ENCODE measurements at regions not wholly inside any gene's neighbourhood (a gene's known extent, or its start where the extent isn't known, plus 50 kb on each side); places are given as distances from the start of the nearest gene placed in this dataset.

- no peak overlapping the region for H3K4me3 ChIP-seq (ENCODE audit: low read length in 2 of 2)
- H3K36me3 ChIP-seq (ENCODE audit: control insufficient read depth in 2 of 2, insufficient read depth in 2 of 2, low read length in 2 of 2) = no peaks in the 10 kb centered on the region
- no peak overlapping the region for H3K9ac ChIP-seq (ENCODE audit: low read depth in 1 of 2, low read length in 2 of 2)
- no peak overlapping the region for H3K27ac ChIP-seq (ENCODE audit: low read depth in 2 of 2, low read length in 2 of 2)
- no peaks in the 10 kb centered on the region for H3K4me1 ChIP-seq (ENCODE audit: control insufficient read depth in 2 of 2, insufficient read depth in 2 of 2, low read length in 2 of 2)
- H3K27me3 ChIP-seq (ENCODE audit: control insufficient read depth in 2 of 2, insufficient read depth in 2 of 2, low read length in 2 of 2) = no peaks in the 10 kb centered on the region
- H3K9me3 ChIP-seq (ENCODE audit: control insufficient read depth in 2 of 2, low read length in 2 of 2) = no peaks in the 10 kb centered on the region
Measured at GRCh38 chr5:18900644-18901043, 1087.4 kb downstream of the CDH18 start.

- Histone ChIP-seq H3K4me3 (ENCODE audit: low read length in 2 of 2) (no peak overlapping the region), H3K36me3 (ENCODE audit: control insufficient read depth in 2 of 2, insufficient read depth in 2 of 2, low read length in 2 of 2) (no peaks in the 10 kb centered on the region), H3K9ac (ENCODE audit: low read depth in 1 of 2, low read length in 2 of 2) (no peak overlapping the region), H3K9me3 (ENCODE audit: control insufficient read depth in 2 of 2, low read length in 2 of 2) (no peaks in the 10 kb centered on the region), H3K4me1 (ENCODE audit: control insufficient read depth in 2 of 2, insufficient read depth in 2 of 2, low read length in 2 of 2) (no peaks in the 10 kb centered on the region), H3K27me3 (ENCODE audit: control insufficient read depth in 2 of 2, insufficient read depth in 2 of 2, low read length in 2 of 2) (no peaks in the 10 kb centered on the region), H3K27ac (ENCODE audit: low read depth in 2 of 2, low read length in 2 of 2) (no peak overlapping the region)
Measured at GRCh38 chr5:18920966-18921365, 1067.0 kb downstream of the CDH18 start.

- Histone ChIP-seq H3K4me1 (ENCODE audit: control insufficient read depth in 2 of 2, insufficient read depth in 2 of 2, low read length in 2 of 2) (no peaks in the 10 kb centered on the region), H3K27me3 (ENCODE audit: control insufficient read depth in 2 of 2, insufficient read depth in 2 of 2, low read length in 2 of 2) (no peaks in the 10 kb centered on the region), H3K9me3 (ENCODE audit: control insufficient read depth in 2 of 2, low read length in 2 of 2) (no peaks in the 10 kb centered on the region), H3K9ac (ENCODE audit: low read depth in 1 of 2, low read length in 2 of 2) (no peak overlapping the region), H3K4me3 (ENCODE audit: low read length in 2 of 2) (no peak overlapping the region), H3K36me3 (ENCODE audit: control insufficient read depth in 2 of 2, insufficient read depth in 2 of 2, low read length in 2 of 2) (no peaks in the 10 kb centered on the region), H3K27ac (ENCODE audit: low read depth in 2 of 2, low read length in 2 of 2) (no peak overlapping the region)
Measured at GRCh38 chr5:18932081-18932480, 1055.9 kb downstream of the CDH18 start.

GRCh38 chr5:18944771-18945170, 1043.2 kb downstream of the CDH18 start:
- Histone ChIP-seq H3K4me1 (ENCODE audit: control insufficient read depth in 2 of 2, insufficient read depth in 2 of 2, low read length in 2 of 2) (no peaks in the 10 kb centered on the region), H3K4me3 (ENCODE audit: low read length in 2 of 2) (no peak overlapping the region)

GRCh38 chr5:18954239-18954638, 1033.8 kb downstream of the CDH18 start:
- Histone ChIP-seq H3K4me1 (ENCODE audit: control insufficient read depth in 2 of 2, insufficient read depth in 2 of 2, low read length in 2 of 2) (no peaks in the 10 kb centered on the region), H3K9me3 (ENCODE audit: control insufficient read depth in 2 of 2, low read length in 2 of 2) (no peaks in the 10 kb centered on the region), H3K27ac (ENCODE audit: low read depth in 2 of 2, low read length in 2 of 2) (no peak overlapping the region), H3K9ac (ENCODE audit: low read depth in 1 of 2, low read length in 2 of 2) (no peak overlapping the region), H3K4me3 (ENCODE audit: low read length in 2 of 2) (no peak overlapping the region), H3K27me3 (ENCODE audit: control insufficient read depth in 2 of 2, insufficient read depth in 2 of 2, low read length in 2 of 2) (no peaks in the 10 kb centered on the region), H3K36me3 (ENCODE audit: control insufficient read depth in 2 of 2, insufficient read depth in 2 of 2, low read length in 2 of 2) (no peaks in the 10 kb centered on the region)

More at GRCh38 chr5:18944771-18945170, 1043.2 kb downstream of the CDH18 start:
- Histone ChIP-seq H3K9ac (ENCODE audit: low read depth in 1 of 2, low read length in 2 of 2) (no peak overlapping the region), H3K9me3 (ENCODE audit: control insufficient read depth in 2 of 2, low read length in 2 of 2) (peaks cover 3 to 5% of the 10 kb centered on the region in 2 donors), H3K27ac (ENCODE audit: low read depth in 2 of 2, low read length in 2 of 2) (no peak overlapping the region), H3K27me3 (ENCODE audit: control insufficient read depth in 2 of 2, insufficient read depth in 2 of 2, low read length in 2 of 2) (no peaks in the 10 kb centered on the region), H3K36me3 (ENCODE audit: control insufficient read depth in 2 of 2, insufficient read depth in 2 of 2, low read length in 2 of 2) (no peaks in the 10 kb centered on the region)

GRCh38 chr5:18959535-18959934, 1028.5 kb downstream of the CDH18 start:
- Histone ChIP-seq H3K4me3 (ENCODE audit: low read length in 2 of 2) (no peak overlapping the region), H3K27ac (ENCODE audit: low read depth in 2 of 2, low read length in 2 of 2) (no peak overlapping the region), H3K4me1 (ENCODE audit: control insufficient read depth in 2 of 2, insufficient read depth in 2 of 2, low read length in 2 of 2) (no peaks in the 10 kb centered on the region), H3K9me3 (ENCODE audit: control insufficient read depth in 2 of 2, low read length in 2 of 2) (no peaks in the 10 kb centered on the region), H3K9ac (ENCODE audit: low read depth in 1 of 2, low read length in 2 of 2) (no peak overlapping the region), H3K36me3 (ENCODE audit: control insufficient read depth in 2 of 2, insufficient read depth in 2 of 2, low read length in 2 of 2) (no peaks in the 10 kb centered on the region), H3K27me3 (ENCODE audit: control insufficient read depth in 2 of 2, insufficient read depth in 2 of 2, low read length in 2 of 2) (no peaks in the 10 kb centered on the region)

- no peaks in the 10 kb centered on the region for H3K36me3 ChIP-seq (ENCODE audit: control insufficient read depth in 2 of 2, insufficient read depth in 2 of 2, low read length in 2 of 2)
- H3K9me3 ChIP-seq (ENCODE audit: control insufficient read depth in 2 of 2, low read length in 2 of 2) = no peaks in the 10 kb centered on the region
- H3K27ac ChIP-seq (ENCODE audit: low read depth in 2 of 2, low read length in 2 of 2) = no peak overlapping the region
- H3K4me1 ChIP-seq (ENCODE audit: control insufficient read depth in 2 of 2, insufficient read depth in 2 of 2, low read length in 2 of 2) = no peaks in the 10 kb centered on the region
- no peak overlapping the region for H3K9ac ChIP-seq (ENCODE audit: low read depth in 1 of 2, low read length in 2 of 2)
- no peak overlapping the region for H3K4me3 ChIP-seq (ENCODE audit: low read length in 2 of 2)
- H3K27me3 ChIP-seq (ENCODE audit: control insufficient read depth in 2 of 2, insufficient read depth in 2 of 2, low read length in 2 of 2) = no peaks in the 10 kb centered on the region
Measured at GRCh38 chr5:18961234-18961633, 1026.8 kb downstream of the CDH18 start.

- Histone ChIP-seq H3K4me1 (ENCODE audit: control insufficient read depth in 2 of 2, insufficient read depth in 2 of 2, low read length in 2 of 2) (no peaks in the 10 kb centered on the region), H3K27ac (ENCODE audit: low read depth in 2 of 2, low read length in 2 of 2) (no peak overlapping the region), H3K27me3 (ENCODE audit: control insufficient read depth in 2 of 2, insufficient read depth in 2 of 2, low read length in 2 of 2) (no peaks in the 10 kb centered on the region), H3K9ac (ENCODE audit: low read depth in 1 of 2, low read length in 2 of 2) (no peak overlapping the region), H3K36me3 (ENCODE audit: control insufficient read depth in 2 of 2, insufficient read depth in 2 of 2, low read length in 2 of 2) (no peaks in the 10 kb centered on the region), H3K9me3 (ENCODE audit: control insufficient read depth in 2 of 2, low read length in 2 of 2) (peaks cover 0 to 3% of the 10 kb centered on the region in 2 donors), H3K4me3 (ENCODE audit: low read length in 2 of 2) (no peak overlapping the region)
Measured at GRCh38 chr5:18965893-18966292, 1022.1 kb downstream of the CDH18 start.

- Histone ChIP-seq H3K27ac (ENCODE audit: low read depth in 2 of 2, low read length in 2 of 2) (no peak overlapping the region), H3K27me3 (ENCODE audit: control insufficient read depth in 2 of 2, insufficient read depth in 2 of 2, low read length in 2 of 2) (no peaks in the 10 kb centered on the region), H3K4me3 (ENCODE audit: low read length in 2 of 2) (no peak overlapping the region), H3K4me1 (ENCODE audit: control insufficient read depth in 2 of 2, insufficient read depth in 2 of 2, low read length in 2 of 2) (no peaks in the 10 kb centered on the region), H3K9me3 (ENCODE audit: control insufficient read depth in 2 of 2, low read length in 2 of 2) (peaks cover 0 to 3% of the 10 kb centered on the region in 2 donors), H3K36me3 (ENCODE audit: control insufficient read depth in 2 of 2, insufficient read depth in 2 of 2, low read length in 2 of 2) (no peaks in the 10 kb centered on the region), H3K9ac (ENCODE audit: low read depth in 1 of 2, low read length in 2 of 2) (no peak overlapping the region)
Measured at GRCh38 chr5:18967637-18968036, 1020.4 kb downstream of the CDH18 start.

- Histone ChIP-seq H3K27me3 (ENCODE audit: control insufficient read depth in 2 of 2, insufficient read depth in 2 of 2, low read length in 2 of 2) (no peaks in the 10 kb centered on the region), H3K9me3 (ENCODE audit: control insufficient read depth in 2 of 2, low read length in 2 of 2) (peaks cover 0 to 3% of the 10 kb centered on the region in 2 donors), H3K4me1 (ENCODE audit: control insufficient read depth in 2 of 2, insufficient read depth in 2 of 2, low read length in 2 of 2) (no peaks in the 10 kb centered on the region), H3K4me3 (ENCODE audit: low read length in 2 of 2) (no peak overlapping the region), H3K9ac (ENCODE audit: low read depth in 1 of 2, low read length in 2 of 2) (no peak overlapping the region), H3K36me3 (ENCODE audit: control insufficient read depth in 2 of 2, insufficient read depth in 2 of 2, low read length in 2 of 2) (no peaks in the 10 kb centered on the region), H3K27ac (ENCODE audit: low read depth in 2 of 2, low read length in 2 of 2) (no peak overlapping the region)
Measured at GRCh38 chr5:18968966-18969365, 1019.0 kb downstream of the CDH18 start.

- Histone ChIP-seq H3K27ac (ENCODE audit: low read depth in 2 of 2, low read length in 2 of 2) (no peak overlapping the region), H3K9ac (ENCODE audit: low read depth in 1 of 2, low read length in 2 of 2) (no peak overlapping the region), H3K36me3 (ENCODE audit: control insufficient read depth in 2 of 2, insufficient read depth in 2 of 2, low read length in 2 of 2) (no peaks in the 10 kb centered on the region), H3K27me3 (ENCODE audit: control insufficient read depth in 2 of 2, insufficient read depth in 2 of 2, low read length in 2 of 2) (no peaks in the 10 kb centered on the region), H3K4me3 (ENCODE audit: low read length in 2 of 2) (no peak overlapping the region), H3K9me3 (ENCODE audit: control insufficient read depth in 2 of 2, low read length in 2 of 2) (peaks cover 0 to 3% of the 10 kb centered on the region in 2 donors), H3K4me1 (ENCODE audit: control insufficient read depth in 2 of 2, insufficient read depth in 2 of 2, low read length in 2 of 2) (no peaks in the 10 kb centered on the region)
Measured at GRCh38 chr5:18970000-18970399, 1018.0 kb downstream of the CDH18 start.
